GM18909 (cell line): ENCODE measurements at regions not wholly inside any gene's neighbourhood (a gene's known extent, or its start where the extent isn't known, plus 50 kb on each side); places are given as distances from the start of the nearest gene placed in this dataset.

Source experiments
- ATAC-seq: cut with Tn5 transposase; IDR thresholded peaks from one replicate; pipeline ENCODE4 v1.9.1; 2021; ENCODE audit warnings: mild to moderate bottlenecking; ENCODE audit not compliant: unreplicated experiment, poor library complexity

GRCh38 chr1:58155418-58156123 is 391.0 kb downstream of the OMA1 start:
- ATAC-seq: peak; percentile 50

DNA sequence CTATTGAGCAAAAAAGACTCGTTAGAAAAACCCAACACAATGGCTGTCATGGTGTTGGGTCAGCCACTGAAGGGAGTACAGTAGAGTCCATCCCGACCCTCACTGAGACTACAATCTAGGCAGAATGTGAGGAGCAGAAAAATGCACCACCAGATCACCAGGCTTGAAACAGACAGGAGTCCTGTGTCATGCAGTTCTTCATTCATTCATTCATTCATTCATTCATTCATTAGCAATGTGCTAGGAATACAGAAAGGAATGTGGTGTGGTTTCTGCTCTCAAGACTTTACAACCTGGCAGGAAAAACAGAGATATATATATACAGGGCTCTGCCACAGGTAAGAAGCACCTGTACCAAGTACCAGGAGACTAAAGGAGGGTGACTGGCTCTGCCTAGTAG is 392.3 kb downstream of the OMA1 start:
- ATAC-seq: no peak

- ATAC-seq: no peak
Measured at GRCh38 chr1:58152697-58153096, 393.8 kb downstream of the OMA1 start.

GRCh38 chr1:58149271-58149812 is 397.2 kb downstream of the OMA1 start:
- ATAC-seq: no peak

GRCh38 chr1:58144698-58145270 is 401.7 kb downstream of the OMA1 start:
- ATAC-seq: no peak

GRCh38 chr1:58143972-58144697 is 402.4 kb downstream of the OMA1 start:
- ATAC-seq: no peak

GRCh38 chr1:58136387-58136786 is 410.1 kb downstream of the OMA1 start:
- ATAC-seq: no peak

DNA sequence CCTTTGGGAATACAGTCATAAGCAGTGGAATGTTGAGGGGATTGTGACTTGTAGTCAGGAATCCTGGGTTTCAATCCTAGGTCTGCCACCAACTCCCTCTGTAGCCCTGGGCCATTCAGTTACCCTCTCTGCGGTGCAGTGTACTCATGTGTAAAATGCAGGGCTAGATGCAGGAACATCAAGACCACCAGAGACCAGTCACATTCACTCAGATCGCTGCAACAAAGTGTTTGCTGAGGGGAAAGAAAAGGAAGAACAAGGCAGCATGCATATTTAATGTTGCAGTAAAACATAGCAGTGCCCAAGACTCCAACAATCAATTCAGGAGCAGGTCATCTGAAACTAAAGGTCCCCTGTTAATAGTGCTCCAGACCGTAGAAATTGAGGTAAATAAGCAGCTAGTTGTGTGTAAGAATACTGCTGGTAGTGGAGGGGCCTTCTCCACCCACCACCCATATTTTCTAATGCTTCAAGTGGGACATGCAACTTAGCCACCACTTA is 410.7 kb downstream of the OMA1 start:
- ATAC-seq: no peak

DNA sequence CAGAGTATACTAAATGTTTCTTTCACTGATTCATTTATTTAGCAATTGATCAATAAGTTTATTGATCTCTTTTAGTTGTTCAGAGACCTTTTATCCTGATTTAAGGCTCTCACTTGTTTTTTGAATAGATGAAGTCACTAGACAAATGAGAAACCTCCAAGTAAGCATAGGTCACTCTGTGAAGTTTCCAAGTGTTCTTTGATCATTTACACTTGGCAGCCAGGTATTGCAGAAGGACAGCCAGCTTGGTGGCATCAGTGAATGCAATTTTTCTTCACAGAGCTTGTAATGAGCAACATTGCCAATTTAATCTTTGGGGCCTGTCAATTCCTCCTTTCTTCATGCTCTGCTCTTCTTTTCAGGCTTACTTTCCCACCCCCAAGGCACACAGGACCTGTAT is 413.0 kb downstream of the OMA1 start:
- no peak for ATAC-seq

DNA sequence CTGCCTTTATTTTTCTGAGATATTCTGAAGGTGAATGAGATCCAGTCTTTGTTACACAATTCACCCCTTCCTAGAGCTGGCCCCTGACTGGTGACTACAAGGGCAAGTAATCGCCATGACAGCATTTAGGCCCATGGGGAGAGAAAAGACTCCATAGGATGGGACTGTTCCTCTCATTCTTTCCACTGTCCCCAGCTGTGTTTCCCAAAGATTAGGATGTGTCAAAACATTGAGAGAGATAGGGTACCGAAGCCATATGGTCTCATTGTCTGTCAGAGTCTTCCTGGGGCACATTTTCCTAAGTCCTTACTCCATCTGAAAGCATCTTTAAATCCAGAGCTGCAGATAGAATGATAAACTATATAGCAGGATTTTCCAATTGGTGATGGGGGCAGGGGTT is 423.5 kb downstream of the OMA1 start:
- ATAC-seq: no peak

DNA sequence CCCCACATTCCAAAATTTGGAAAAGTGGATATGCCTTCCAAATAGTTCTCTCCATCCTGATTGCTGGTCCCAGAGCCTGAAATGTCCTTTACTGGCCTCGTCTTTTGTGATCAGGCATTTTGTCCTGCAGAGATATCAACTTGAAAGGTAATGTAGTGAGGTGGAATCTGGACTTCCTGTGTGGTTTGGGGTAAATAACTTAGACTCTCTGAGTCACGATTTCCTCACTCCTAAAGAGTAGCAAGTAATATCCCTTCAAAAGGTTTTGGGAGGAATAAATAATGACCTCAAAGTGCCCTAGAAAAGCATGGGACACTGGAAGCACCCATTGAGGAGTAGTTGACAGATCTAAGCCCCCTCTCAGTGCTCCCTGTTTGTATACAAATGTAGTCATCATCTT is 426.6 kb downstream of the OMA1 start:
- no peak for ATAC-seq

DNA sequence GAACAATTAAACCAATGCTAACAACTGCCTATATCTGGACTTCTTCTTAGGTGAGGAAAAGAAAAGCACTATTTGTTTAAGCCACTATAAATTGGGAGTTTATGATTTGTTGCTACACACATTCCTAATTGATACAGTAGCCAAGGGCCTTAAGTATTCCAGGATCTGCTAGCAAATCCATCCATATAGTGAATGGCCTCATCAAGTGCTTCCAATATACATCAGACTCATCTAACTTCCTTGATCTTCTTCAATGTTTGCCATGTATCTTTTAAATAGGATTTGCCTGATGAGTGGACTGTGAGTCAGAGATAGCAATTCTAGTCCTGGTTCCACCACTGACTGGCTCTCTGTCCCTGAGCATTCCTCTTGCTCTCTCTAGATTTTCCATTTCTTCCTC is 430.2 kb downstream of the OMA1 start:
- no peak for ATAC-seq

DNA sequence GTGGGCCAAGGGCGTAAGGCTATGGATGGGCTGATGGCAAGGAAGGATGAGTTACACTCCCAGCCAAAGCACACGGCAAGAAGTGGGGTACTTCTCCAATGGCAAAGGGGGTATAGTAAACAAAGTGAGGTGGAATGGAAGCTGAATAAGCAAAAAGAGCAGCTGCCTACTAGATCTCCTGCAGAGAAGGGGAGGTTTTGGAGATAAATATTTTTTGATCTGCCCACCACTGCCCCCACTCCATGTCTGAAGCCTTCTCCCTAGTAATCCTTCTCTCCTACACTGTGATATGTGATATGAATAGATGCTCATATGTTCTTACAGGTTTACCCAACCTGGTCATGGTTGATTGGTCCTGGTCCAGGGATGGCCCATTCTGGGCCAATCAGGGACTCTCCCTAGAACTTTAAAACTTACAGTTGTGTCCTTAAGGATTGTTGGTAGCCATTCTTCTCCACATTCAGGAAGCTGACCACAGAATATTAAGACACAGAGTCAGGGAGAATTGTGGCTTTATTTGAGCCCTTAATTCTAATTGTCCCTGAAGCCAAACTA is 436.8 kb downstream of the OMA1 start:
- no peak for ATAC-seq

GRCh38 chr1:58108783-58109182 is 437.7 kb downstream of the OMA1 start:
- ATAC-seq: no peak

- ATAC-seq: no peak
Measured at GRCh38 chr1:58107943-58108342, 438.6 kb downstream of the OMA1 start.

DNA sequence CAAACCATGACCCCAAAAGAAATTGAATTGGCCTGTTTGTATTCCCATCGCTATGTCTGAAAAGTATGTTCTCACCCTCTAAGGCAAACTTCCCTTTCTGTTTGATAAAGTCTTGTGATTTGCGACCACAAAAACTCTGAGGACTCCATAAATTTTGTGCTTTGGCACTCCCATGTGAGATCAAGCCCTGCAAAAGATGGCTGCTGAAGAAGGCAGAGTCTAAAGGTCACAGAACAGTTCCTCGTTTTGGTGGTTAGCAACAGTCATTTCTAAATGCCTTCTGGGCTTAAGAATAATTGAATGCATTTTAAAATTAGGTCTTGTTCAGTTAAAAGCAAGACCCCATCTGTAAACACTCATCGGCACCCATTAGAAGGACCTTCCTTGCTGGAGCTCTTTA is 441.6 kb downstream of the OMA1 start:
- peak; percentile 89 for ATAC-seq

- no peak for ATAC-seq
Measured at GRCh38 chr1:58096714-58097113, 449.8 kb downstream of the OMA1 start.

GRCh38 chr1:58095183-58095582 is 451.3 kb downstream of the OMA1 start:
- no peak for ATAC-seq

DNA sequence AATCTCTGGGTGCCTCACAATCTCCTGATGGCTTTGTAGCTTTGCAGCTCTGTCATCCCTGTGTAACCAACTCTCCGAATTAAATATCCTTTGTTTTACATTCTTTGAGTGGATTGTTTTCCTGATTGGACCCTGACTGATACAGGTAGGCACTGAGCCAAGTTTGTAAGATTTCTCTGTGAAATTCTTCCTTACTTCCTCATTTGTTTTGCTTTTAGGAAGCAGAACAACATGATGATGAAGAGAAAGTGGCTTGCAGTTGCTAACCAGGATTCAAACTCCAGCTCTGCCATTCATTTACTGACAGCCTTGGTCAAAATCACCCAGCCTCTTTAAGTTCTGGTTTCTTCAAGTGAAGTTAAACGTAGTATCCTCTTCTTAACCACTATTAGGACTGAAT is 452.3 kb downstream of the OMA1 start:
- no peak for ATAC-seq

DNA sequence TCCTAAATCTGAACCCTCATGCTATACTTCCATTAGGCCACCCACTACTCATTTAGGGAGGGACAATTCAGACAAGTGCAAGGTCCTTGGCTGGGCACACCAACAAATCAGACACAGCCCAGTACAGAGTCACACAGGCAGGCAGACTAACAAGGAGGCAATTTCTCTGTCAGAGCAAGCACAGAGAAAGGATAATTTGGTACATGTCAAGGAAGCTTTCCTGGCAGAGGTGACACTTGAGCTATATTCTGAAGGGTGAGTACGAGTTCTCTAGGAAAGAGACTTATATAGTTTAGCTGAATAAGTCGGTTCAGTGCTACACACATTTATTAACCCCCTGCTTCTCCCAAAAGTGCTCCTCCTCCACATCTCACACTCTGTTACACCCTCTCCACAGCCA is 455.9 kb downstream of the OMA1 start:
- no peak for ATAC-seq
